Fibroblast of lung (primary cell): ENCODE measurements at regions not wholly inside any gene's neighbourhood (a gene's known extent, or its start where the extent isn't known, plus 50 kb on each side); places are given as distances from the start of the nearest gene placed in this dataset.
A peak's percentile ranks its signal among the peaks of the same experiment; 100 is the strongest.

Experiments used
- DNase-seq, 2 donors: peaks; one replicate each; pipeline versions ENCODE4 v3.0.0 to v3.0.0-alpha.2; 2010; ENCODE audit warnings: low read depth in 2 of 2
- H2AFZ ChIP-seq: 2 replicates; pipeline ENCODE4 v1.5.1; 2012; ENCODE audit warnings: low read length, control low read depth, inconsistent platforms
- H3K27ac ChIP-seq: 2 replicates; pipeline ENCODE4 v1.5.1; 2011; ENCODE audit warnings: low read length, control low read depth; ENCODE audit not compliant: insufficient read depth
- H3K27me3 ChIP-seq: 2 replicates; pipeline ENCODE4 v1.5.1; 2011; ENCODE audit warnings: mild to moderate bottlenecking, low read length; ENCODE audit not compliant: control insufficient read depth, insufficient read depth
- H3K36me3 ChIP-seq: 2 replicates; pipeline ENCODE4 v1.5.1; 2011; ENCODE audit warnings: low read length; ENCODE audit not compliant: control insufficient read depth, insufficient read depth
- H3K4me1 ChIP-seq: 2 replicates; pipeline ENCODE4 v1.5.1; 2011; ENCODE audit warnings: low read length; ENCODE audit not compliant: control insufficient read depth, insufficient read depth; ENCODE audit errors: extremely low read depth
- H3K4me2 ChIP-seq: 2 replicates; pipeline ENCODE4 v1.5.1; 2011; ENCODE audit warnings: low read length, control low read depth; ENCODE audit not compliant: insufficient read depth; ENCODE audit errors: extremely low read depth
- H3K4me3 ChIP-seq, 4 experiments: fragments of 200-600 bp in 1 of 4; sonication (generic) in 1 of 4; replicated peaks in 1 of 4; 2 replicates each; pipeline ENCODE4 v1.5.1; 2011 to 2016; ENCODE audit warnings: low read length in 4 of 4, low read depth in 3 of 4, mild to moderate bottlenecking in 3 of 4, control low read depth in 2 of 4, inconsistent platforms in 1 of 4, mixed read lengths in 1 of 4; ENCODE audit not compliant: insufficient read depth in 1 of 4; ENCODE audit errors: control extremely low read depth in 1 of 4
- H3K79me2 ChIP-seq: 2 replicates; pipeline ENCODE4 v1.5.1; 2012; ENCODE audit warnings: mild to moderate bottlenecking, low read length, inconsistent platforms; ENCODE audit not compliant: control insufficient read depth, insufficient read depth
- H3K9ac ChIP-seq: 2 replicates; pipeline ENCODE4 v1.5.1; 2011; ENCODE audit warnings: mild to moderate bottlenecking, low read length, control low read depth; ENCODE audit not compliant: insufficient read depth
- H3K9me3 ChIP-seq: 2 replicates; pipeline ENCODE4 v1.5.1; 2012; ENCODE audit warnings: low read depth, low read length; ENCODE audit not compliant: control insufficient read depth, insufficient read depth
- H4K20me1 ChIP-seq: 2 replicates; pipeline ENCODE4 v1.5.1; 2011; ENCODE audit warnings: low read length; ENCODE audit not compliant: control insufficient read depth, insufficient read depth; ENCODE audit errors: extremely low read depth
- EZH2 ChIP-seq: IDR thresholded peaks from 2 replicates; pipeline ENCODE4 v1.5.1; 2012; ENCODE audit warnings: low read length, control low read depth, mild to moderate bottlenecking; ENCODE audit errors: missing control alignments
- TF ChIP-seq, protein P1 (sequence below), 2 donors: IDR thresholded peaks in 1 of 2; conservative IDR thresholded peaks in 1 of 2; 1 replicate in 1 of 2; 2 replicates in 1 of 2; pipeline ENCODE4 v1.5.1; 2011 to 2012; ENCODE audit warnings: low read length in 2 of 2, control low read depth in 1 of 2, inconsistent platforms in 1 of 2, low read depth in 1 of 2, mild to moderate bottlenecking in 1 of 2

DNA sequence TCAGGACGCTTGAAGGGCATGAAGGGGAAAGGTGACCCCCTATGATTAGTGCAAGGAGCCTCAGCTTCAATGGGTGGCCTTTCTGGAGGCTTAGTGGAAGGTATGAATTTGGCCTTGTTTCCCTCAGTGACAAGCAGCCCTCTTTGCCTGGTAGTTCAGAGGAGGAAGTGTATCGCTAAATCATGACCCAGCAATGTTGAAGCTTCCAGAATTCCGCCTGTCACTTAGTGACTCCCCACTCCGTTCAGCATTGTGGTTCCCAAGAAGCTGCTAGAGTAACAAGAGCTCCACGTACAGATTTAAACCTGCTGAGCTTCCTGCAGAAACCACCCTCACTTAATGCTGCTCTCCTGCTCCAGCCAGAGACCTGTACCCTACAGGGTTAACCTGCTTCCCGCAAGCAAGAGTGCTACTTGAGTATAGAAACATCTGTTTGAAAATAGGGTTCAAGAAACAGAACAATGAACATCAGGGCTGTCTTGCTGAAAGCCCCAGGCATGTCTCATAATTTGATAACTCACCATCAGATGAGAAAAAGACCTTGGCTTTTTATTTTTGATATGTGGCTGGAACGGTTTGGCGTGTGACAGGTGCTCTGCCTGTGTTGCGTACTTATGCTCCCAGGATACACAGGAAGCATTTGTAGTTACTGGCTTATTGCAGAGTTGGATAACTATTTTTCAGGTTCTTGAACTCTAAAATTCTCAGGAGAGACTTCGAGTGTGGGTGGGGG, 105.2 kb downstream of the UCHL1 start:
- Histone ChIP-seq H4K20me1 (no peaks in the 10 kb centered on the region), H3K79me2 (no peaks in the 10 kb centered on the region), H3K27ac (no peak overlapping the region), H3K9ac (no peak overlapping the region), H3K9me3 (no peaks in the 10 kb centered on the region), H2AFZ (no peak overlapping the region), H3K4me1 (peaks cover 2% of the 10 kb centered on the region), H3K36me3 (no peaks in the 10 kb centered on the region), H3K4me2 (peak overlapping the region; percentile 78), H3K27me3 (peaks cover 8% of the 10 kb centered on the region), H3K4me3 (peak overlapping the region in 2 of 4 experiments; percentile 39 to 65)
- no peak for DNase-seq
- no peak for TF ChIP-seq EZH2
- TF ChIP-seq, protein P1, sequence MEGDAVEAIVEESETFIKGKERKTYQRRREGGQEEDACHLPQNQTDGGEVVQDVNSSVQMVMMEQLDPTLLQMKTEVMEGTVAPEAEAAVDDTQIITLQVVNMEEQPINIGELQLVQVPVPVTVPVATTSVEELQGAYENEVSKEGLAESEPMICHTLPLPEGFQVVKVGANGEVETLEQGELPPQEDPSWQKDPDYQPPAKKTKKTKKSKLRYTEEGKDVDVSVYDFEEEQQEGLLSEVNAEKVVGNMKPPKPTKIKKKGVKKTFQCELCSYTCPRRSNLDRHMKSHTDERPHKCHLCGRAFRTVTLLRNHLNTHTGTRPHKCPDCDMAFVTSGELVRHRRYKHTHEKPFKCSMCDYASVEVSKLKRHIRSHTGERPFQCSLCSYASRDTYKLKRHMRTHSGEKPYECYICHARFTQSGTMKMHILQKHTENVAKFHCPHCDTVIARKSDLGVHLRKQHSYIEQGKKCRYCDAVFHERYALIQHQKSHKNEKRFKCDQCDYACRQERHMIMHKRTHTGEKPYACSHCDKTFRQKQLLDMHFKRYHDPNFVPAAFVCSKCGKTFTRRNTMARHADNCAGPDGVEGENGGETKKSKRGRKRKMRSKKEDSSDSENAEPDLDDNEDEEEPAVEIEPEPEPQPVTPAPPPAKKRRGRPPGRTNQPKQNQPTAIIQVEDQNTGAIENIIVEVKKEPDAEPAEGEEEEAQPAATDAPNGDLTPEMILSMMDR (conservative IDR thresholded peaks at IDR 0.05 in 1 of 2, IDR thresholded peaks at IDR 0.05 in 1 of 2; ENCODE audit: low read depth in 1 of 2, low read length in 2 of 2): no peak

DNA sequence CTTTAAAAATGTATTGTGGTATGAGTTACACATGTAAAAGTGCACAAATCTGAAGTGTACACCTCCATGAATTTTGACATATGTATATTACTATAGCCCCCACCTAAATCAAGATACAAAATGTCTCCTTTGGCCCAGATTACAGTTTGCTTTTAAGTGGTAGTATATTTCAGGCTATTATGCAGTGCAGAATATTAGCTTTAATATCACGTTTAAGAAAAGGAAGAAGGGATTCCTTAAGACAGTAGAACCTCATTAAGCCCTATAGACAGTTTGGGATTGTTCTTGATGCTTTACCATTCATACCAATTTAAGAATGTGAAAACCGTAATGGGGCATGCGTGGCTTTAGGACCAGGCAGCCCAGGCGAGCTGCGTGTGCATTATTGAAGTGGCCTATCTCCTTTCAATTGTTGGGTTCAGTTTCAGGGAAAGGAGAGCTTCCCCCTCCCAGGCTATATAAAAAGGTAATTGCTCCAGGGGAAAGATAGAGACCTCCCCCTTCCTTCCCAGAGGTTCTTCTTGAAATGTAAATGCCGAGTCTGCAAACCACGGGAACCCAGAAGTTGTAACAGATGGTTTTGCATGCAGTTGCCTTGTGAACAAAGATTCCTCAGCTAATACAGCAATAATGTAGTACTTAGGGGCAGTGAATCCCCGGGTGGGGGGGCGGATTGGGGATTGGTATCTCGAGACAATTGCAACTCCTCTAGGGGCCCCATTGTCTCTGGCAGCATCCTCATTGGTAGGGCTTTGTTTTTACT, 106.1 kb downstream of the UCHL1 start:
- no peak overlapping the region for H3K4me3 ChIP-seq
- H3K4me1 ChIP-seq: peaks cover 2% of the 10 kb centered on the region
- H3K27ac ChIP-seq: no peak overlapping the region
- peak overlapping the region; percentile 10 for H3K4me2 ChIP-seq
- DNase-seq: peak in 1 of 2 donors; percentile 41
- no peaks in the 10 kb centered on the region for H3K79me2 ChIP-seq
- H3K36me3 ChIP-seq: no peaks in the 10 kb centered on the region
- H3K27me3 ChIP-seq: peaks cover 8% of the 10 kb centered on the region
- TF ChIP-seq, protein P1 (conservative IDR thresholded peaks at IDR 0.05 in 1 of 2, IDR thresholded peaks at IDR 0.05 in 1 of 2; ENCODE audit: low read depth in 1 of 2, low read length in 2 of 2): no peak
- TF ChIP-seq EZH2: no peak
- H4K20me1 ChIP-seq: no peaks in the 10 kb centered on the region
- H3K9ac ChIP-seq: no peak overlapping the region
- H2AFZ ChIP-seq: no peak overlapping the region
- H3K9me3 ChIP-seq: no peaks in the 10 kb centered on the region

DNA sequence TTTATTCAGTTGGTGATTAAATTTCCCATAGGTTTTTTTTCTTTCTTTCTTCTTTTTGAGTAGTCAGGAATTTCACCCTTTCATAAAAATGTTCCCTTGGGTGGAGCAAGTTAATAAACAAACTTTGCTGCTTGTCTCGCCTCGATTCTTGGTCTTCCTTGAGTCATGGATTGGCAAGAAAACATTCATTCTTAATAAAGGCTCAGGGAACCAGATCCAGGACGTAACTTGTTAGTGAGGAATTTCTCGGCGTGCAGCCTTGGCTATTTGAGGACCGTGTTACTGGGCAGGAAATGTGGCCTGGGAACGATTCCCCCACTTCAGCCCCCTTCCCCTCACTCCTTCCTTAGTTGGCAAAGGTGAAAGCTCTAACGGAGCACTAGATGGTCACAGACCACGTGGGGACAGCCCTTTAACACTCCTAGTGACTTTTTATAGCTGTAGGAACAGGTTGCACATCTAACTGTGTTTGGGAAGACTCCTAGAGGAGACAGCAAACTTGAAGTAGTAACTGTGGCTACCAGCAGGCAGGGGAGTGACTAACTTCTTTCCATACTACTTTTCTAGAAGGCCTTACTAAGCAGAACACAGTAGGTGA, 106.8 kb downstream of the UCHL1 start:
- H3K4me2 ChIP-seq: peak overlapping the region; percentile 59

More for the DNA sequence above, 106.8 kb downstream of the UCHL1 start:
- Histone ChIP-seq H2AFZ (no peak overlapping the region), H3K79me2 (no peaks in the 10 kb centered on the region), H3K9me3 (no peaks in the 10 kb centered on the region), H3K4me3 (no peak overlapping the region), H3K27me3 (peaks cover 8% of the 10 kb centered on the region), H3K36me3 (no peaks in the 10 kb centered on the region), H4K20me1 (no peaks in the 10 kb centered on the region), H3K4me1 (peaks cover 2% of the 10 kb centered on the region), H3K27ac (no peak overlapping the region), H3K9ac (no peak overlapping the region)
- peak; percentile 65 to 80 for DNase-seq
- no peak for TF ChIP-seq EZH2
- TF ChIP-seq, protein P1 (conservative IDR thresholded peaks at IDR 0.05 in 1 of 2, IDR thresholded peaks at IDR 0.05 in 1 of 2; ENCODE audit: low read depth in 1 of 2, low read length in 2 of 2): no peak
